ENCODE measurements at regions not wholly inside any gene's neighbourhood (a gene's known extent, or its start where the extent isn't known, plus 50 kb on each side); places are given as distances from the start of the nearest gene placed in this dataset.
A peak's percentile ranks its signal among the peaks of the same experiment; 100 is the strongest.

GRCh38 chr3:178244733-178245709 is 291.2 kb upstream of the KCNMB2 start:
- Histone ChIP-seq H3K4me2 (ENCODE audit: low read length) (no peak overlapping the region), H3K18ac (ENCODE audit: low read length) (no peak overlapping the region), H3K79me2 (ENCODE audit: control insufficient read depth, insufficient read depth, low read length) (no peaks in the 10 kb centered on the region), H3K56ac (ENCODE audit: low read length) (no peak overlapping the region), H3K36me3 (ENCODE audit: control insufficient read depth, insufficient read depth, low read length) (no peaks in the 10 kb centered on the region), H3K4ac (ENCODE audit: low read depth, low read length) (no peak overlapping the region), H2AK5ac (ENCODE audit: low read length) (no peak overlapping the region), H3K79me1 (ENCODE audit: low read length) (no peaks in the 10 kb centered on the region), H3K4me1 (ENCODE audit: control insufficient read depth, low read depth, low read length) (no peaks in the 10 kb centered on the region), H3K9ac (ENCODE audit: low read length) (no peak overlapping the region), H3K23ac (ENCODE audit: low read length) (no peak overlapping the region), H4K5ac (ENCODE audit: low read length) (no peak overlapping the region), H3K4me3 (ENCODE audit: low read length) (no peak overlapping the region), H2BK5ac (ENCODE audit: low read length) (no peak overlapping the region), H2BK15ac (replicated peaks; ENCODE audit: low read depth) (no peak overlapping the region), H3K27me3 (ENCODE audit: insufficient read depth, low read length, poor library complexity) (no peaks in the 10 kb centered on the region), H4K8ac (ENCODE audit: low read depth, low read length) (no peak overlapping the region), H2BK120ac (ENCODE audit: low read depth, low read length) (no peak overlapping the region), H3K27ac (ENCODE audit: low read depth, low read length) (no peak overlapping the region)
- WGBS (ENCODE audit: extremely low coverage, insufficient coverage, low lambda C conversion rate): no CpG with 5 or more reads among the region's 11 CpGs
- DNase-seq: no peak

GRCh38 chr3:178246004-178246403 is 290.2 kb upstream of the KCNMB2 start:
- H2BK15ac ChIP-seq (replicated peaks; ENCODE audit: low read depth): no peak overlapping the region
- H2BK120ac ChIP-seq (ENCODE audit: low read depth, low read length): no peak overlapping the region
- H4K8ac ChIP-seq (ENCODE audit: low read depth, low read length): peak overlapping the region; percentile 39
- H3K79me1 ChIP-seq (ENCODE audit: low read length): no peaks in the 10 kb centered on the region
- H2AK5ac ChIP-seq (ENCODE audit: low read length): no peak overlapping the region
- H3K18ac ChIP-seq (ENCODE audit: low read length): no peak overlapping the region
- H3K4ac ChIP-seq (ENCODE audit: low read depth, low read length): no peak overlapping the region
- DNase-seq: no peak
- H3K79me2 ChIP-seq (ENCODE audit: control insufficient read depth, insufficient read depth, low read length): no peaks in the 10 kb centered on the region
- H3K9ac ChIP-seq (ENCODE audit: low read length): no peak overlapping the region
- no peaks in the 10 kb centered on the region for H3K4me1 ChIP-seq (ENCODE audit: control insufficient read depth, low read depth, low read length)
- no peaks in the 10 kb centered on the region for H3K36me3 ChIP-seq (ENCODE audit: control insufficient read depth, insufficient read depth, low read length)
- no peak overlapping the region for H4K5ac ChIP-seq (ENCODE audit: low read length)
- no peaks in the 10 kb centered on the region for H3K27me3 ChIP-seq (ENCODE audit: insufficient read depth, low read length, poor library complexity)
- no peak overlapping the region for H3K23ac ChIP-seq (ENCODE audit: low read length)
- no CpG with 5 or more reads among the region's 3 CpGs for WGBS (ENCODE audit: extremely low coverage, insufficient coverage, low lambda C conversion rate)
- H3K4me3 ChIP-seq (ENCODE audit: low read length): no peak overlapping the region
- no peak overlapping the region for H3K56ac ChIP-seq (ENCODE audit: low read length)
- no peak overlapping the region for H3K27ac ChIP-seq (ENCODE audit: low read depth, low read length)
- no peak overlapping the region for H2BK5ac ChIP-seq (ENCODE audit: low read length)
- H3K4me2 ChIP-seq (ENCODE audit: low read length): no peak overlapping the region

GRCh38 chr3:178255315-178255714 is 280.9 kb upstream of the KCNMB2 start:
- no peak overlapping the region for H2AK5ac ChIP-seq (ENCODE audit: low read length)
- H3K79me1 ChIP-seq (ENCODE audit: low read length): no peaks in the 10 kb centered on the region
- H2BK120ac ChIP-seq (ENCODE audit: low read depth, low read length): no peak overlapping the region
- no peak overlapping the region for H4K5ac ChIP-seq (ENCODE audit: low read length)
- no peaks in the 10 kb centered on the region for H3K27me3 ChIP-seq (ENCODE audit: insufficient read depth, low read length, poor library complexity)
- no peak overlapping the region for H2BK15ac ChIP-seq (replicated peaks; ENCODE audit: low read depth)
- H3K9ac ChIP-seq (ENCODE audit: low read length): no peak overlapping the region
- no peak overlapping the region for H3K23ac ChIP-seq (ENCODE audit: low read length)
- H3K4ac ChIP-seq (ENCODE audit: low read depth, low read length): no peak overlapping the region
- no CpG with 5 or more reads among the region's 2 CpGs for WGBS (ENCODE audit: extremely low coverage, insufficient coverage, low lambda C conversion rate)
- H3K4me2 ChIP-seq (ENCODE audit: low read length): no peak overlapping the region
- H3K36me3 ChIP-seq (ENCODE audit: control insufficient read depth, insufficient read depth, low read length): no peaks in the 10 kb centered on the region
- no peak overlapping the region for H2BK5ac ChIP-seq (ENCODE audit: low read length)
- H3K27ac ChIP-seq (ENCODE audit: low read depth, low read length): no peak overlapping the region
- no peak overlapping the region for H3K56ac ChIP-seq (ENCODE audit: low read length)
- no peaks in the 10 kb centered on the region for H3K79me2 ChIP-seq (ENCODE audit: control insufficient read depth, insufficient read depth, low read length)
- DNase-seq: no peak
- H3K4me3 ChIP-seq (ENCODE audit: low read length): no peak overlapping the region
- H4K8ac ChIP-seq (ENCODE audit: low read depth, low read length): no peak overlapping the region
- H3K18ac ChIP-seq (ENCODE audit: low read length): no peak overlapping the region
- H3K4me1 ChIP-seq (ENCODE audit: control insufficient read depth, low read depth, low read length): no peaks in the 10 kb centered on the region

- Histone ChIP-seq H2AK5ac (ENCODE audit: low read length) (no peak overlapping the region), H3K27me3 (ENCODE audit: insufficient read depth, low read length, poor library complexity) (no peaks in the 10 kb centered on the region), H4K8ac (ENCODE audit: low read depth, low read length) (no peak overlapping the region), H3K27ac (ENCODE audit: low read depth, low read length) (no peak overlapping the region), H3K18ac (ENCODE audit: low read length) (no peak overlapping the region), H3K79me1 (ENCODE audit: low read length) (no peaks in the 10 kb centered on the region), H3K23ac (ENCODE audit: low read length) (no peak overlapping the region), H2BK15ac (replicated peaks; ENCODE audit: low read depth) (no peak overlapping the region), H3K4ac (ENCODE audit: low read depth, low read length) (no peak overlapping the region), H3K4me1 (ENCODE audit: control insufficient read depth, low read depth, low read length) (no peaks in the 10 kb centered on the region), H2BK5ac (ENCODE audit: low read length) (no peak overlapping the region), H2BK120ac (ENCODE audit: low read depth, low read length) (no peak overlapping the region), H3K9ac (ENCODE audit: low read length) (no peak overlapping the region), H4K5ac (ENCODE audit: low read length) (no peak overlapping the region), H3K56ac (ENCODE audit: low read length) (no peak overlapping the region), H3K79me2 (ENCODE audit: control insufficient read depth, insufficient read depth, low read length) (no peaks in the 10 kb centered on the region), H3K4me3 (ENCODE audit: low read length) (no peak overlapping the region), H3K4me2 (ENCODE audit: low read length) (no peak overlapping the region), H3K36me3 (ENCODE audit: control insufficient read depth, insufficient read depth, low read length) (no peaks in the 10 kb centered on the region)
- no CpG with 5 or more reads among the region's 4 CpGs for WGBS (ENCODE audit: extremely low coverage, insufficient coverage, low lambda C conversion rate)
- no peak for DNase-seq
These were observed 278.7 kb upstream of the KCNMB2 start for GRCh38 chr3:178257491-178257890.

GRCh38 chr3:178258121-178258520 is 278.1 kb upstream of the KCNMB2 start:
- Histone ChIP-seq H2BK15ac (replicated peaks; ENCODE audit: low read depth) (no peak overlapping the region), H3K27me3 (ENCODE audit: insufficient read depth, low read length, poor library complexity) (no peaks in the 10 kb centered on the region), H3K4ac (ENCODE audit: low read depth, low read length) (no peak overlapping the region), H3K79me2 (ENCODE audit: control insufficient read depth, insufficient read depth, low read length) (no peaks in the 10 kb centered on the region), H3K56ac (ENCODE audit: low read length) (no peak overlapping the region), H3K23ac (ENCODE audit: low read length) (no peak overlapping the region), H3K36me3 (ENCODE audit: control insufficient read depth, insufficient read depth, low read length) (no peaks in the 10 kb centered on the region), H3K4me3 (ENCODE audit: low read length) (no peak overlapping the region), H3K27ac (ENCODE audit: low read depth, low read length) (no peak overlapping the region), H3K18ac (ENCODE audit: low read length) (no peak overlapping the region), H2AK5ac (ENCODE audit: low read length) (no peak overlapping the region), H3K4me1 (ENCODE audit: control insufficient read depth, low read depth, low read length) (no peaks in the 10 kb centered on the region), H2BK5ac (ENCODE audit: low read length) (no peak overlapping the region), H3K9ac (ENCODE audit: low read length) (no peak overlapping the region), H4K8ac (ENCODE audit: low read depth, low read length) (no peak overlapping the region), H3K79me1 (ENCODE audit: low read length) (no peaks in the 10 kb centered on the region), H4K5ac (ENCODE audit: low read length) (no peak overlapping the region), H2BK120ac (ENCODE audit: low read depth, low read length) (no peak overlapping the region), H3K4me2 (ENCODE audit: low read length) (no peak overlapping the region)
- WGBS (ENCODE audit: extremely low coverage, insufficient coverage, low lambda C conversion rate): no CpG with 5 or more reads among the region's 1 CpG
- DNase-seq: no peak

- Histone ChIP-seq H2BK5ac (ENCODE audit: low read length) (no peak overlapping the region), H2BK120ac (ENCODE audit: low read depth, low read length) (no peak overlapping the region), H3K4me1 (ENCODE audit: control insufficient read depth, low read depth, low read length) (no peaks in the 10 kb centered on the region), H3K56ac (ENCODE audit: low read length) (no peak overlapping the region), H3K27ac (ENCODE audit: low read depth, low read length) (no peak overlapping the region), H3K23ac (ENCODE audit: low read length) (no peak overlapping the region), H2AK5ac (ENCODE audit: low read length) (no peak overlapping the region), H2BK15ac (replicated peaks; ENCODE audit: low read depth) (no peak overlapping the region), H3K4me3 (ENCODE audit: low read length) (no peak overlapping the region), H4K5ac (ENCODE audit: low read length) (no peak overlapping the region), H3K27me3 (ENCODE audit: insufficient read depth, low read length, poor library complexity) (no peaks in the 10 kb centered on the region), H3K4me2 (ENCODE audit: low read length) (no peak overlapping the region), H3K79me1 (ENCODE audit: low read length) (no peaks in the 10 kb centered on the region), H3K79me2 (ENCODE audit: control insufficient read depth, insufficient read depth, low read length) (no peaks in the 10 kb centered on the region), H3K36me3 (ENCODE audit: control insufficient read depth, insufficient read depth, low read length) (no peaks in the 10 kb centered on the region), H3K9ac (ENCODE audit: low read length) (no peak overlapping the region), H3K18ac (ENCODE audit: low read length) (no peak overlapping the region), H3K4ac (ENCODE audit: low read depth, low read length) (no peak overlapping the region), H4K8ac (ENCODE audit: low read depth, low read length) (no peak overlapping the region)
- DNase-seq: no peak
These were observed 276.5 kb upstream of the KCNMB2 start for GRCh38 chr3:178259703-178260102.

All from mesendoderm (in vitro differentiated cells).